IMR-90 (cell line): ENCODE measurements at regions not wholly inside any gene's neighbourhood (a gene's known extent, or its start where the extent isn't known, plus 50 kb on each side); places are given as distances from the start of the nearest gene placed in this dataset.

Source experiments
- ATAC-seq: fragments of 200-7000 bp; cut with Tn5 transposase; 2 replicates; pipeline ENCODE4 v1.9.1; 2020; ENCODE audit warnings: low read depth, mild to moderate bottlenecking, moderate library complexity
- BruUV-seq: library from RNA; stranded (reverse); fragments of 400-500 nt; replicated peaks from 2 replicates; lab custom pipeline; 2021; lab: Mats Ljungman, UMichigan
- CTCF ChIA-PET: fragments of 300-600 bp; formaldehyde crosslinking; extraction: SDS; loops from one replicate; lab custom pipeline; 2021; ENCODE audit warnings: antibody characterized with exemption; lab: Yijun Ruan, JAX
- POLR2A ChIA-PET: fragments of 300-600 bp; sonication (Branson Sonifier 250); formaldehyde crosslinking; loops from one replicate; lab custom pipeline; 2022; ENCODE audit warnings: antibody characterized with exemption; ENCODE audit not compliant: unreplicated experiment; lab: Charles Lee
- DNase-seq: peaks from one replicate; pipeline ENCODE4 v3.0.0; 2013
- H2AFZ ChIP-seq: replicated peaks from 2 replicates; pipeline ENCODE3; 2013; ENCODE audit warnings: low read length, mild to moderate bottlenecking; ENCODE audit not compliant: poor library complexity
- H2AK5ac ChIP-seq: 2 replicates; pipeline ENCODE4 v1.6.1; 2013; ENCODE audit warnings: low read depth, low read length, inconsistent platforms
- H2AK9ac ChIP-seq: replicated peaks from 2 replicates; pipeline ENCODE3; 2013; ENCODE audit warnings: mild to moderate bottlenecking, low read depth, low read length, moderate library complexity; ENCODE audit not compliant: poor library complexity
- H2BK120ac ChIP-seq: 2 replicates; pipeline ENCODE4 v1.6.1; 2013; ENCODE audit warnings: low read depth, low read length, inconsistent platforms
- H2BK15ac ChIP-seq: 3 replicates; pipeline ENCODE4 v1.6.1; 2013; ENCODE audit warnings: low read depth, low read length, inconsistent platforms
- H2BK20ac ChIP-seq: 2 replicates; pipeline ENCODE4 v1.6.1; 2013; ENCODE audit warnings: low read depth, mild to moderate bottlenecking, inconsistent platforms, low read length, moderate library complexity
- H2BK5ac ChIP-seq: 2 replicates; pipeline ENCODE4 v1.6.1; 2013; ENCODE audit warnings: mild to moderate bottlenecking, low read depth, low read length, inconsistent platforms; ENCODE audit not compliant: poor library complexity, severe bottlenecking
- H3K14ac ChIP-seq: replicated peaks from 2 replicates; pipeline ENCODE4 v1.6.1; 2013; ENCODE audit warnings: low read depth, low read length, inconsistent platforms
- H3K18ac ChIP-seq: 2 replicates; pipeline ENCODE4 v1.6.1; 2013; ENCODE audit warnings: low read depth, low read length, control low read depth
- H3K23ac ChIP-seq: 2 replicates; pipeline ENCODE4 v1.6.1; 2013; ENCODE audit warnings: low read depth, low read length, inconsistent platforms
- H3K27ac ChIP-seq: 2 replicates; pipeline ENCODE4 v1.5.1; 2013; ENCODE audit warnings: mild to moderate bottlenecking, control low read depth, low read length; ENCODE audit not compliant: insufficient read depth
- H3K27me3 ChIP-seq: 2 replicates; pipeline ENCODE4 v1.6.1; 2013; ENCODE audit warnings: low read length; ENCODE audit not compliant: control insufficient read depth, insufficient read depth
- H3K36me3 ChIP-seq: 2 replicates; pipeline ENCODE4 v1.6.1; 2013; ENCODE audit warnings: low read length, mixed read lengths; ENCODE audit not compliant: control insufficient read depth, insufficient read depth
- H3K4ac ChIP-seq: 2 replicates; pipeline ENCODE4 v1.6.1; 2013; ENCODE audit warnings: low read depth, low read length, inconsistent platforms
- H3K4me1 ChIP-seq: 2 replicates; pipeline ENCODE4 v1.6.1; 2013; ENCODE audit warnings: low read length, mixed read lengths; ENCODE audit not compliant: control insufficient read depth, insufficient read depth
- H3K4me2 ChIP-seq: 2 replicates; pipeline ENCODE4 v1.6.1; 2013; ENCODE audit warnings: low read depth, mild to moderate bottlenecking, control low read depth, low read length, moderate library complexity
- H3K4me3 ChIP-seq: 2 replicates; pipeline ENCODE4 v1.5.1; 2013; ENCODE audit warnings: low read depth, mild to moderate bottlenecking, control low read depth, low read length, moderate library complexity; ENCODE audit not compliant: insufficient read depth
- H3K56ac ChIP-seq: 2 replicates; pipeline ENCODE4 v1.6.1; 2013; ENCODE audit warnings: low read length, inconsistent platforms; ENCODE audit not compliant: insufficient read depth; ENCODE audit errors: extremely low read depth
- H3K79me1 ChIP-seq, 2 experiments: 2 replicates each; pipeline ENCODE4 v1.6.1; 2013; ENCODE audit warnings: low read length in 2 of 2, inconsistent platforms in 1 of 2, low read depth in 1 of 2
- H3K9ac ChIP-seq: 2 replicates; pipeline ENCODE4 v1.6.1; 2013; ENCODE audit warnings: low read depth, low read length, control low read depth
- H3K9me1 ChIP-seq: 2 replicates; pipeline ENCODE4 v1.6.1; 2013; ENCODE audit warnings: low read length, inconsistent platforms; ENCODE audit not compliant: insufficient read depth
- H3K9me3 ChIP-seq: 2 replicates; pipeline ENCODE4 v1.6.1; 2013; ENCODE audit warnings: low read length; ENCODE audit not compliant: control insufficient read depth, insufficient read depth
- H4K20me1 ChIP-seq: 2 replicates; pipeline ENCODE4 v1.6.1; 2013; ENCODE audit warnings: low read length, inconsistent platforms; ENCODE audit not compliant: insufficient read depth
- H4K5ac ChIP-seq: 2 replicates; pipeline ENCODE4 v1.6.1; 2013; ENCODE audit warnings: mild to moderate bottlenecking, low read depth, low read length, control low read depth
- H4K8ac ChIP-seq, 2 experiments: 2 replicates each; pipeline ENCODE4 v1.6.1; 2013; ENCODE audit warnings: low read depth in 2 of 2, low read length in 2 of 2, control low read depth in 1 of 2, inconsistent platforms in 1 of 2
- H4K91ac ChIP-seq: 2 replicates; pipeline ENCODE4 v1.6.1; 2013; ENCODE audit warnings: low read depth, low read length, inconsistent platforms; ENCODE audit not compliant: insufficient read depth
- MAFK ChIP-seq: IDR thresholded peaks from 2 replicates; pipeline ENCODE4 v1.6.1; 2012; ENCODE audit warnings: low read depth, low read length, improper control_type of control experiment
- MAZ ChIP-seq: IDR thresholded peaks from 2 replicates; pipeline ENCODE4 v1.6.1; 2012; ENCODE audit warnings: low read depth, mild to moderate bottlenecking, low read length, improper control_type of control experiment, moderate library complexity, borderline replicate concordance
- WGBS, 2 experiments: methylation state at CpG; one replicate each; pipeline versions ENCODE4 v1.1.5 to v1.1.7; 2013; ENCODE audit warnings: missing lambda C conversion rate in 2 of 2; ENCODE audit not compliant: insufficient read length in 1 of 2; ENCODE audit errors: extremely low coverage in 2 of 2; 5-methylcytosine and 5-hydroxymethylcytosine counted together
- dilution Hi-C: fragments of 300-500 bp; cut with HindIII; formaldehyde crosslinking; loops from one replicate; pipeline ENCODE4 v1.14.3; 2018; ENCODE audit warnings: low sequenced_read_pairs; ENCODE audit not compliant: unreplicated experiment
- in situ Hi-C: fragments of 300-500 bp; cut with MboI; formaldehyde crosslinking; loops from 3 replicates; pipeline ENCODE4 v1.14.3; 2019; ENCODE audit warnings: low sequenced_read_pairs, inconsistent platforms, mixed read lengths
- intact Hi-C: fragments of 100-400 bp; cut with micrococcal nuclease; formaldehyde crosslinking; loops from 2 replicates; pipeline ENCODE4 v1.10.0; 2022

DNA sequence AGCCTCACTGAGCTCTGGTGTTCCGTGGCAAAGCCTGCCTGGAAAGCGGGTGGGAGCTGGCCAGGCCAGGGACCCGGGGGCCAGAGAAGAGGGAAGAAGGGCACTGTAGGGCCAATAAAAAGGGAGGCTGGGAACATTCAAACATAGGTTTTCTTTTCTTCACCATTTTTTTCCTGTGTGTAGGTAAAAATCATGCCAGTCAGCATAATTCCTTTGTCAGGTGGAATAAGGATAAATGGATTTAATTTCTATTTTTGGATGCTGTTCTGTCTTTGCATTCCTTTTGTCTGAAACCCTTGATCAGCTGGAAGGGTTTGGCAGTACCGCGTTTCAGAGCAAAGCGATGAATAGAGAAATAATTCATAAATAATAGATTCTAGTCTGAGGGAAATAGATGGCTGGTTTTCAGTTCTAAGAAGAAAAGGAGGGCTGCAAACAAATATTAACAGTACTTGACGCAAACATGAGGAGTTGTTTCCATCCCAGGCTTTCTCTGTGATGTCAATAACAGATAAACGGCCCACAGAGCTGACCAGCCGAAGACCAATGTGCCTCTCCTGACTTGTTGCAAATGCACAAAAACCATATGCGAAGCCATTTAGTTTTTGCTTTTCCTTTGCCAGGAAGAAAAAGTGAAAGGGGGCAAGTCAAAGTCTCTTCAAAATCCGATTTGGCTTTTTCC is 384.4 kb downstream of the TSN start:
- intact Hi-C loops (no loop called here), dilution Hi-C loops (no loop called here), in situ Hi-C loops (no loop called here)
- TF ChIP-seq MAFK, result peak; percentile 77
- no peak for TF ChIP-seq MAZ
- no peak overlapping the region for H4K91ac ChIP-seq
- H3K27ac ChIP-seq, result no peak overlapping the region
- no peaks in the 10 kb centered on the region for H3K27me3 ChIP-seq
- no peaks in the 10 kb centered on the region for H3K36me3 ChIP-seq
- no peak overlapping the region for H3K9ac ChIP-seq
- H3K9me3 ChIP-seq, result no peaks in the 10 kb centered on the region
- H4K8ac ChIP-seq, result no peak overlapping the region
- no peak overlapping the region for H2AFZ ChIP-seq
- no peak overlapping the region for H3K4me2 ChIP-seq
- H3K79me1 ChIP-seq, result no peaks in the 10 kb centered on the region
- H3K9me1 ChIP-seq, result no peaks in the 10 kb centered on the region
- no peak overlapping the region for H2AK5ac ChIP-seq
- no TSS peak for BruUV-seq
- H3K4me3 ChIP-seq, result no peak overlapping the region
- no peak overlapping the region for H3K14ac ChIP-seq
- no peak overlapping the region for H2BK120ac ChIP-seq
- H2BK20ac ChIP-seq, result no peak overlapping the region
- no peak overlapping the region for H2BK15ac ChIP-seq
- 10% methylated on average over 2 of the region's 11 CpGs; no CpG with 5 or more reads in 1 of the 2 experiments for WGBS, 2 experiments
- ATAC-seq, result no peak
- H2BK5ac ChIP-seq, result no peak overlapping the region
- ChIA-PET CTCF (interaction anchor here (0.7 kb wide), 1 partner anchor 1688 kb away, joined by 4 read pairs; no protein-coding TSS in a partner anchor), POLR2A (no interaction called here)
- H4K5ac ChIP-seq, result no peak overlapping the region
- H3K4me1 ChIP-seq, result no peaks in the 10 kb centered on the region
- no peak overlapping the region for H3K4ac ChIP-seq
- no peak overlapping the region for H2AK9ac ChIP-seq
- no peaks in the 10 kb centered on the region for H4K20me1 ChIP-seq
- H3K18ac ChIP-seq, result no peak overlapping the region
- DNase-seq, result no peak
- H3K23ac ChIP-seq, result no peak overlapping the region
- H3K56ac ChIP-seq, result no peak overlapping the region
